OCI-LY3 (cell line): ENCODE measurements at regions not wholly inside any gene's neighbourhood (a gene's known extent, or its start where the extent isn't known, plus 50 kb on each side); places are given as distances from the start of the nearest gene placed in this dataset.

ENCODE experiments used
- CTCF ChIP-seq: fragments of 200-600, 300-600 bp; sonication (generic); IDR thresholded peaks from 2 replicates; pipeline ENCODE4 v1.5.1; 2014; ENCODE audit warnings: antibody characterized with exemption, low read length, low read depth
- EZH2phosphoT487 ChIP-seq: fragments of 200-600 bp; shearing (Covaris generic); IDR thresholded peaks from 2 replicates; pipeline ENCODE4 v1.6.1; 2018; ENCODE audit warnings: antibody characterized with exemption, mixed run types, low read depth

- TF ChIP-seq CTCF (no peak), EZH2phosphoT487 (no peak)
Observed at GRCh38 chr12:86719381-86719780, 463.2 kb upstream of the MGAT4C start.
